ENCODE measurements at regions not wholly inside any gene's neighbourhood (a gene's known extent, or its start where the extent isn't known, plus 50 kb on each side); places are given as distances from the start of the nearest gene placed in this dataset.

GRCh38 chr15:62773369-62774165, 269.0 kb upstream of the TPM1 start:
- no peak for DNase-seq (ENCODE audit: low read depth in 2 of 2)

GRCh38 chr15:62775932-62776331, 266.6 kb upstream of the TPM1 start:
- no peak for DNase-seq (ENCODE audit: low read depth in 2 of 2)

- DNase-seq (ENCODE audit: low read depth in 2 of 2), result no peak
Measured at GRCh38 chr15:62777671-62778070, 264.9 kb upstream of the TPM1 start.

DNA sequence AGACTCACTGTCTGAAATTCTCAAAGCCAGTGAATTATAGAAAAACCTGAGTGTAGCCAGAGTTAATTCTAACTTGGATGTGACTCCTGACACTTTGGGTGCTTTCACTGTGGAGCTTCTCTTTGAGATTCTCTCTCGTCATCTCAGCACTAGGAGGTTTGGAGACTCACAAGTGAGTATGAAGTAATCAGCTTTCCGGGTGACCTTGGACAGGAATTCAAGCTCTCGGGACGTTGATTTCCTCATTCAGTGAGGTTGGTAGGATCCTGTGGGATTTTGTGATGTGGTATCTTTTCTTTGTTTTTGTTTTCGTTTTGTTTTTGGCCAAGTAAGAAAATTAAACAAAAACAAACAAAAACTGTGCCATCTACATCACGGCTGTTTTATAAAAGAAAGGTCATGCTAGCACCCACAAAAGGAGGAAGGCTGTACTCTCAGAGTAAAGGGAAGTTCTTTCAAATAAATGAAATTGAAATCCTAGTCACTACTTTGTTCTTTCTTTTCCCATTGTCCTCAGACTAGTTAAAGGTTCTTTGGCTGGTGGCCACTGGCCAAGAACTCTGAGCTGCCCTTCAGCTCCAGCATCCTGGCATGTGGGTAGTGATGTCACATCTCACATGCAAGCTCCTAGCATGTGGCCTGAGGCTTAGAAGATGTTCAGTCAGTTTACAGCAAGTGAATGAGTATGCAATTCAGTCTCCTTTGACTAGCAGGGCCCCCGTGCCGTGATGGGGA, 263.3 kb upstream of the TPM1 start:
- DNase-seq (ENCODE audit: low read depth in 2 of 2), result no peak

- DNase-seq (ENCODE audit: low read depth in 2 of 2), result no peak
Measured at GRCh38 chr15:62779899-62780298, 262.6 kb upstream of the TPM1 start.

- DNase-seq (ENCODE audit: low read depth in 2 of 2), result no peak
Measured at GRCh38 chr15:62781081-62781497, 261.5 kb upstream of the TPM1 start.

GRCh38 chr15:62782071-62782841, 260.3 kb upstream of the TPM1 start:
- no peak for DNase-seq (ENCODE audit: low read depth in 2 of 2)

DNA sequence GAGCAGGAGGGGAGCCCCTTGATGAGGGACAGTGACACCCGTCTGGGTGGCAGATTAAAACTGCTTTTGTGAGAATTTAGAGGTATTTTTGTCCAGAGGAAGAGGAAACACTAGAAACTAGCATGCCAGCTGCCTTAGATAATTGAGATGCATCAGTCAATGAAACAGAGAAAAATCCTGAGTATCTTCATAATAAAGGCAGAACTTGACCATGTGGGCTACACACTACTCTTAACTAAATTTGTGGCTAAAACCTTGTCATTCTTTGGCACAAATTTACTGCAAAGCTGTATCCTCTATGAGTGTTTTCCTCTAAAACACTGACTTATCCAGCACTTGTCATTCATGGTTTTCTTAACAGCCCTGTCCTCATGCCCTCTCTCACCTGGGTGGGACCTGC, 259.7 kb upstream of the TPM1 start:
- DNase-seq (ENCODE audit: low read depth in 2 of 2), result no peak

- no peak for DNase-seq (ENCODE audit: low read depth in 2 of 2)
Measured at GRCh38 chr15:62783303-62783957, 259.1 kb upstream of the TPM1 start.

DNA sequence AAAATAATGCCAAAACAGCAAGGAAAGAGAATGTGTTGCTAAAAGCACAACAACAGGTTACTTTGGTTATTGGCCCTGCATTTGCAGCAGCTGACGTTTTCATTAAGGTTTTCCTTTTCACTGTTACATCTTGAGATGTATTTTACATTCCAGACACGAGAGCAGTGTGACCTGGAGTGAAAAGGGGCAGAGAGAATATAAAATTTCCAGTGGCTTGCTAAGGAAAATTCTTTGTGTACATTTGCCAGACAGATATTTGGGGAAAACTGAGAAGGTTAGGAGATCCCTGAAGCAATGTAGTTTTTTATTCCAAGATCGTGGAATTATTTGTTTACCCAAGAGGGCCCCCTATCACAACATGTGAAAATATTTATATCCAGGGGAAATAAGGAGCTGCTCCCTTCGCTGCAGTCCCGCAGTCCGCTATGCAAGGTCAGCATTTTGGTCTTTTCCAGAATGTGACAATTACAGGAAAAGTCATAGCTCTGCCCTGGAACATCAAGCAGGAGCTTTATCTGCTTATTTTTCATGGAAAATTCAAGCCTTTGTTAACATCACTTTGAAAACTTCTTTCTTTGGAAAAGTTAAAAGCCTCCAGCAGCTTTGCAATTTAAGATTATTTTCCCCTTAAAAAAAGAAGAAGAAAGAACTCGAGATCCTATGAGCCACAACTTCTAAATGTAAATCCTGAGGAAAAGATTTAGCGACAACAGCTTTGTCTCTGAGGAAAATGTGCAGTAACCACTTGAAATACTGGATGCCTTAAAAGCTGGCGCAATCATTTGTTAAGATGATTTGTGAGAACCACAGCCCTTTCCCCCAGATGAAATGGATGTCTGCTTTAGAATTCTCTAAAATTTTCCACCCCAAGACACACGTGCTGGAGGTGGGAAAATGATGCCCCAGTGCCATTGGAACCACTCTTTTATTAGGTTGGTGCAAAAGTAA, 256.4 kb upstream of the TPM1 start:
- DNase-seq (ENCODE audit: low read depth in 2 of 2), result no peak

DNA sequence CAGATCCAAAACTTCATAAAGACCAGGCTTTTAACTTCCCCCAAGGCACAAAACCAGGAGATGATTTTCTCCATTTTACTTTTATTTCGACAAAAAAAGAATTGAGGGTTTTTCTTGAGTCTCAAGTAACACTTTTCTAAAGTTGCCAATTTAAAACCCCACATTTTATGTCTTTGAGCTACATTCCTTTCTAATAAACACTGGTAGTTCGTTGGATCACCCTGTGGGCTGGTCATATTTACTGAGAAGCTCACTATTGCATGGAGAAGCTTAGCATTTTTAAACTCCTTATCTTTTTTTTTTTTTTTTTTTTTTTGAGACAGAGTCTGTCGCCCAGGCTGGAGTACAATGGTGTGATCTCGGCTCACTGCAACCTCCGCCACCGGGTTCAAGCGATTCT, 255.1 kb upstream of the TPM1 start:
- DNase-seq (ENCODE audit: low read depth in 2 of 2), result no peak

- no peak for DNase-seq (ENCODE audit: low read depth in 2 of 2)
Measured at GRCh38 chr15:62788224-62788623, 254.3 kb upstream of the TPM1 start.

GRCh38 chr15:62790546-62790945, 252.0 kb upstream of the TPM1 start:
- DNase-seq (ENCODE audit: low read depth in 2 of 2), result no peak

DNA sequence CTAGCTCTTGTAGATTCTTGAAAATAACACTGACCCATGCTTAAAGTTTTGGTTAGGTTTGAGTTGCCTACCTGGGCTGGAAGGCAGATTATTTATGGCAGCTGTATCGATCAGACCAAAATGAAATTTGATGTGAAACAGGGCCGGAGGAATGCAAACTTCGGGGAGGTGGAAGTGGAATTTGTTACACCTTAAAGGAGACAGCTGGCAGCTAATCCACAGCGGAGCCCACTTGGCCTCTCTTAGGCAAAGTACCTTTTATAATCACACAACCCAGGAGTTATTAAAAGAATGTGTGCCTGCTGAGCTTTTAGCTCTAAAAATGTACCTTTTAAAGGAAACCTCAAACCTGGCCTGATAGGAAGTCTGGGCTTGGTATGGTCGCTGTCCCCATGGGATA, 250.9 kb upstream of the TPM1 start:
- no peak for DNase-seq (ENCODE audit: low read depth in 2 of 2)

DNA sequence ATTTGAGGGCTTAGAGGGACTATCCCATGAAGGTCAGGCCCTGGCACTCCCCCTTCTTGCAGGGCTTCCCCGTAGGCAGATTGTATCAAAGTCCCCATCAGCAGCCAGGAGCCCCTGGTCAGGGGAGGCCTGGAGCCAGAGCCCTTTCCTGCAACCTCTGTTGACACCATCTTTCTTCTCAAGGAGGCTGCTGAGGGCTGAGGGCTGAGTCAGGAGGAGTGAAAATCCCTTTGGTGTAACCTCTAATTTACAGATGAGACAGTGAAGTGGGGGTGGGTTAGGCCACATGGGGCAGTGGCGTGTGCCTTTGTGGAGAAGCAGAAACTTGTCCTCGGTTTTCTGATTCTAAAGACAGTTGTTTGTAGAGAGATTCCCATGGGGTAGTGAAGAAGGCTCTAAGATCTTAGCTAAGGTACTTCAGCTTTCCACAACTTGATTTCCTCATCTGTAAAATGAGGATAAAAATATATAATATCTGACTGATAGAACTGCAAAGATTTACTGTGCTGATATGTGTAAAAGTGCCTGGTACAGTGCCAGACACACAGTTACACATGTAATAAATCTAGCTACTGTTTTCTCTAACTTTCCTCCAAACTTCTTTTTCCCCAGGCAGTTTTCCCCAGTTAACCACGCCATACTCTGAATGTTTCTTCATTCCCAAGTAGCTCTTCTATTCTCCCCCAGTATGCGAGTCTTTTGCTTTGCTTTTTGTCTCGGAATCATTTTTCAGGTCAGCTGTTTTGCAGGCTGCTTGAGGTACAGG, 249.4 kb upstream of the TPM1 start:
- DNase-seq (ENCODE audit: low read depth in 2 of 2), result no peak

GRCh38 chr15:62793752-62794144, 248.8 kb upstream of the TPM1 start:
- DNase-seq (ENCODE audit: low read depth in 2 of 2), result no peak

DNA sequence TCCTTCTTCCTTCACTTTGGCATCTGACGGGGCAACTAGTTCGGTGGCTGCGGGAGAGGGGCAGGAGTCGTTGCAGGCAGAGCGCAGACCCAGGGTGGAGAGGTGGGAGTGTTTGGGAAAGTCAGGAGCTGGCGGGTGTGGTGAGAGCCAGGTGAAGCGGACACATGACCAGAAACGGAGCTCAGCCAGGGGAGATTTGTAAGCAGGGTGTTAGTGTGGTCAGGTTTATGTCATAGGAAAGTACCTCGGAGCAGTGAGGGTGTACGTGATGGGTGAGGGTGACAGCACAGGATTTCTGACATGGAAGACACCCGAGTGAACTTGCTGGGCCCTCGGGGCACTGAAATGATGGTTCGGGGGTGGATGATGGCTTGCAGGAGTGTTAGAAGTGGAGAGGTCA, 247.4 kb upstream of the TPM1 start:
- no peak for DNase-seq (ENCODE audit: low read depth in 2 of 2)

DNA sequence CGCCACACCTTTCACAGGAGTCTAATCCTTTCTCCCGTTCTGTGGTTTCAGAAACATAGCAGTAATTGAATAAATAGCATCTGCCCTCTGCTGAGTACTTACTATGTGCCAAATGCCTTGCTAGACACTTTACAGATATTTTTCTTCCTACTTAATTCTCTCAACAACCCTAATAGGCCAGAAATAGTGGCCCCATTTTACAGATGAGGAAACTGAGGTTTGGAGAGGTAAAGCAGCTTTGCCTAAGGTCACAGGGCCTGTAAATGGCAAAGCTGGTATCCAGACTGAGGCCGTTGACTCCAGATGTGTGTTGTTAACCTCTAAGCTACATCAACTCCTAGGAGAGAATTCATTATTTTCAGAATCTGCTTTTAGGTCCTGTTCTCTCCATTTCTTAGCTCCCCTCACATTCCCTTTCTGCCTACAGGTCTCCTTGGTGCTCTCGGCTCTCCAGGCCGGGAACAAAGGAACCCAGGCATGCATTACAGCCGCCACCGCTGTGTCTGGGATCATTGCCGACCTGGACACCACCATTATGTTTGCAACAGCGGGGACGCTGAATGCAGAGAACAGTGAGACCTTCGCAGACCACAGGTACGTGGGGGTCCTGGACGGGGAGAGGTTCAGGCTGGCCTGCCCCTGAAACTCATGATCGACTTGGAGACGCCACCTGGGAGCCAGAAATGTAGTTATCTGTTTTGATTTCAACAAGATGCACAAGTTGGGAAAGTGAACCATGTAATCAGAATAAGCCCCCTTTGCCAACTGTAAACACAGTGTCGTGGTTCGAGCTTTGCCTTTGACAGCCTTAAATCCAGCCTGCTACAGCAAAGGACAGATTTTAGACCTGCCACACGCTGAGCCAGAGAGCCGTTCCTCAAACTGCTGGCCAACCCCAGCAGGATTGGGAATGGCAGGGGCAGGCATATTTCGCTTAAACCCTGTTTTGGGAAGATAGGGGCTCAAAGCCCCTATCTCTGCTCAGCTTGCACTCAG, 246.5 kb upstream of the TPM1 start:
- DNase-seq (ENCODE audit: low read depth in 2 of 2), result no peak

- DNase-seq (ENCODE audit: low read depth in 2 of 2), result no peak
Measured at GRCh38 chr15:62797171-62797570, 245.4 kb upstream of the TPM1 start.

Measured in stimulated activated CD8-positive, alpha-beta memory T cell treated with anti-CD3 and anti-CD28 coated beads, Interleukin-15, amount 100 ng/mL, for 4 hours (primary cell).